H1 (cell line): ENCODE measurements at regions not wholly inside any gene's neighbourhood (a gene's known extent, or its start where the extent isn't known, plus 50 kb on each side); places are given as distances from the start of the nearest gene placed in this dataset.
A peak's percentile ranks its signal among the peaks of the same experiment; 100 is the strongest.

Source experiments
- CTCF ChIA-PET: fragments of 300-600 bp; sonication (Branson Sonifier 250); formaldehyde crosslinking; loops from one replicate; lab custom pipeline; 2021; ENCODE audit not compliant: partially characterized antibody; lab: Charles Lee
- POLR2A ChIA-PET: fragments of 300-600 bp; sonication (Branson Sonifier 250); formaldehyde crosslinking; loops from one replicate; lab custom pipeline; 2021; ENCODE audit warnings: inconsistent platforms; ENCODE audit not compliant: partially characterized antibody; lab: Charles Lee
- DNase-seq, 2 experiments: peaks; one replicate each; pipeline versions ENCODE4 v3.0.0 to v3.0.0-alpha.2; 2010 to 2022; ENCODE audit warnings: low spot score in 2 of 2, low read depth in 1 of 2, mixed read lengths in 1 of 2
- FAIRE-seq: peaks from 2 replicates; lab custom pipeline; 2011; peaks lifted over from hg19 to GRCh38; lab: Jason Lieb, UNC
- H2AFZ ChIP-seq: 2 replicates; pipeline ENCODE4 v1.8.1; 2012; ENCODE audit warnings: low read length, inconsistent platforms
- H2AK5ac ChIP-seq: 2 replicates; pipeline ENCODE4 v1.6.1; 2013; ENCODE audit warnings: low read depth, low read length
- H2BK120ac ChIP-seq: replicated peaks from 2 replicates; pipeline ENCODE3; 2013; ENCODE audit warnings: low read depth, low read length, inconsistent platforms
- H2BK12ac ChIP-seq: 2 replicates; pipeline ENCODE4 v1.6.1; 2013; ENCODE audit warnings: low read depth, low read length
- H2BK15ac ChIP-seq: 2 replicates; pipeline ENCODE4 v1.6.1; 2013; ENCODE audit warnings: low read length
- H2BK20ac ChIP-seq: 2 replicates; pipeline ENCODE4 v1.6.1; 2013; ENCODE audit warnings: low read length
- H2BK5ac ChIP-seq: 2 replicates; pipeline ENCODE4 v1.6.1; 2013; ENCODE audit warnings: low read depth, low read length
- H3K14ac ChIP-seq: 2 replicates; pipeline ENCODE4 v1.6.1; 2013; ENCODE audit warnings: inconsistent platforms; ENCODE audit not compliant: insufficient read length
- H3K18ac ChIP-seq: 2 replicates; pipeline ENCODE4 v1.6.1; 2013; ENCODE audit warnings: low read length; ENCODE audit errors: extremely low read depth
- H3K23ac ChIP-seq: 2 replicates; pipeline ENCODE4 v1.6.1; 2013; ENCODE audit warnings: inconsistent platforms; ENCODE audit not compliant: insufficient read length
- H3K23me2 ChIP-seq: 2 replicates; pipeline ENCODE4 v1.6.1; 2013; ENCODE audit warnings: low read depth, low read length
- H3K27ac ChIP-seq: 2 replicates; pipeline ENCODE4 v1.6.1; 2011; ENCODE audit warnings: low read depth, low read length, inconsistent platforms
- H3K27me3 ChIP-seq, 4 experiments: replicated peaks in 1 of 4; 1 replicate in 1 of 4; 2 replicates in 3 of 4; pipeline versions ENCODE4 v1.6.1 to v1.8.1; 2011 to 2013; ENCODE audit warnings: low read length in 3 of 4, mild to moderate bottlenecking in 3 of 4, inconsistent platforms in 2 of 4, mixed read lengths in 2 of 4, moderate library complexity in 1 of 4; ENCODE audit not compliant: control insufficient read depth in 3 of 4, insufficient read depth in 3 of 4; ENCODE audit errors: extremely low read depth in 1 of 4
- H3K36me3 ChIP-seq, 4 experiments: 2 replicates each; pipeline versions ENCODE4 v1.6.1 to v1.8.1; 2011 to 2013; ENCODE audit warnings: mild to moderate bottlenecking in 4 of 4, low read length in 3 of 4, moderate library complexity in 2 of 4, control low read depth in 1 of 4, inconsistent platforms in 1 of 4; ENCODE audit not compliant: insufficient read depth in 4 of 4, control insufficient read depth in 2 of 4
- H3K4ac ChIP-seq: replicated peaks from 2 replicates; pipeline ENCODE3; 2013; ENCODE audit warnings: low read length, low read depth, mixed read lengths, inconsistent platforms; ENCODE audit not compliant: insufficient read length
- H3K4me1 ChIP-seq, 4 experiments: replicated peaks in 1 of 4; 1 replicate in 1 of 4; 2 replicates in 3 of 4; pipeline versions ENCODE4 v1.6.1 to v1.8.1; 2011 to 2013; ENCODE audit warnings: low read length in 3 of 4, inconsistent platforms in 2 of 4, mixed read lengths in 1 of 4; ENCODE audit not compliant: insufficient read depth in 4 of 4, control insufficient read depth in 3 of 4
- H3K4me2 ChIP-seq, 2 experiments: 2 replicates each; pipeline versions ENCODE4 v1.6.1 to v1.8.1; 2011 to 2013; ENCODE audit warnings: low read depth in 2 of 2, low read length in 2 of 2, control low read depth in 1 of 2, inconsistent platforms in 1 of 2, mild to moderate bottlenecking in 1 of 2; ENCODE audit not compliant: insufficient read depth in 1 of 2
- H3K4me3 ChIP-seq, 4 experiments: fragments of 200-600, 300-600 bp in 1 of 4; sonication (generic), shearing (Covaris generic), sonication (Bioruptor Twin) in 1 of 4; 2 replicates each; pipeline versions ENCODE4 v1.5.1 to v1.8.1; 2011 to 2016; ENCODE audit warnings: low read length in 4 of 4, low read depth in 3 of 4, control low read depth in 2 of 4, inconsistent platforms in 2 of 4, mild to moderate bottlenecking in 2 of 4, mixed read lengths in 1 of 4, moderate library complexity in 1 of 4; ENCODE audit not compliant: insufficient read depth in 2 of 4; ENCODE audit errors: extremely low read depth in 1 of 4
- H3K56ac ChIP-seq: replicated peaks from 2 replicates; pipeline ENCODE3; 2013; ENCODE audit warnings: low read depth, mild to moderate bottlenecking, mixed read lengths, low read length, inconsistent platforms; ENCODE audit not compliant: insufficient read length
- H3K79me1 ChIP-seq: 2 replicates; pipeline ENCODE4 v1.6.1; 2013; ENCODE audit warnings: low read depth, low read length, control low read depth
- H3K79me2 ChIP-seq, 2 experiments: 2 replicates each; pipeline versions ENCODE4 v1.6.1 to v1.8.1; 2012 to 2013; ENCODE audit warnings: low read length in 2 of 2, mild to moderate bottlenecking in 2 of 2, inconsistent platforms in 1 of 2; ENCODE audit not compliant: insufficient read depth in 2 of 2, control insufficient read depth in 1 of 2
- H3K9ac ChIP-seq, 4 experiments: replicated peaks in 1 of 4; 1 replicate in 1 of 4; 2 replicates in 3 of 4; pipeline versions ENCODE4 v1.6.1 to v1.8.1; 2011 to 2013; ENCODE audit warnings: low read depth in 3 of 4, low read length in 3 of 4, control low read depth in 2 of 4, mild to moderate bottlenecking in 2 of 4, moderate library complexity in 2 of 4, inconsistent platforms in 1 of 4; ENCODE audit errors: extremely low read depth in 1 of 4
- H3K9me3 ChIP-seq, 2 experiments: 2 replicates each; pipeline versions ENCODE4 v1.6.1 to v1.8.1; 2012 to 2013; ENCODE audit warnings: mild to moderate bottlenecking in 2 of 2, moderate library complexity in 2 of 2, control low read depth in 1 of 2, inconsistent platforms in 1 of 2, low read depth in 1 of 2, low read length in 1 of 2, mixed read lengths in 1 of 2; ENCODE audit not compliant: insufficient read depth in 2 of 2
- H4K20me1 ChIP-seq, 2 experiments: replicated peaks in 1 of 2; 2 replicates each; pipeline versions ENCODE3 to v1.8.1; 2011 to 2013; ENCODE audit warnings: inconsistent platforms in 2 of 2, low read length in 2 of 2, mild to moderate bottlenecking in 1 of 2; ENCODE audit not compliant: insufficient read depth in 2 of 2, control insufficient read depth in 1 of 2
- H4K5ac ChIP-seq: 2 replicates; pipeline ENCODE4 v1.6.1; 2013; ENCODE audit warnings: low read length, low read depth, mixed read lengths, inconsistent platforms; ENCODE audit not compliant: insufficient read length
- H4K8ac ChIP-seq: 2 replicates; pipeline ENCODE4 v1.8.0; 2013; ENCODE audit warnings: mild to moderate bottlenecking, moderate library complexity, low read length, inconsistent platforms; ENCODE audit not compliant: insufficient read depth; ENCODE audit errors: extremely low read depth
- H4K91ac ChIP-seq: replicated peaks from 2 replicates; pipeline ENCODE3; 2013; ENCODE audit warnings: low read length, mixed read lengths, inconsistent platforms; ENCODE audit not compliant: insufficient read length
- CTCF ChIP-seq, 3 experiments: IDR thresholded peaks; 1 replicate in 2 of 3; 2 replicates in 1 of 3; pipeline versions ENCODE4 v1.5.1 to v1.6.1; 2011; ENCODE audit warnings: low read length in 3 of 3, mild to moderate bottlenecking in 3 of 3, inconsistent platforms in 2 of 3, low read depth in 1 of 3, moderate library complexity in 1 of 3; ENCODE audit not compliant: insufficient read depth in 1 of 3; ENCODE audit errors: control extremely low read depth in 1 of 3
- GABPA ChIP-seq: IDR thresholded peaks from 2 replicates; pipeline ENCODE4 v1.6.1; 2011; ENCODE audit warnings: mild to moderate bottlenecking, low read length, moderate library complexity, borderline replicate concordance; ENCODE audit not compliant: insufficient read depth
- RAD21 ChIP-seq, 2 experiments: IDR thresholded peaks in 1 of 2; conservative IDR thresholded peaks in 1 of 2; 2 replicates each; pipeline ENCODE4 v1.6.1; 2011; ENCODE audit warnings: low read depth in 2 of 2, low read length in 2 of 2, improper control_type of control experiment in 1 of 2, inconsistent platforms in 1 of 2, mild to moderate bottlenecking in 1 of 2, moderate library complexity in 1 of 2
- WGBS, 2 experiments: shearing (Covaris generic) in 1 of 2; methylation state at CpG; one replicate each; pipeline versions ENCODE4 v1.1.6 to v1.1.7; 2013 to 2015; ENCODE audit warnings: low lambda C conversion rate in 2 of 2, mixed read lengths in 2 of 2, inconsistent platforms in 1 of 2, low coverage in 1 of 2, missing lambda C conversion rate in 1 of 2; ENCODE audit not compliant: insufficient replicate concordance in 2 of 2, insufficient coverage in 1 of 2, insufficient read length in 1 of 2; ENCODE audit errors: extremely low coverage in 1 of 2, missing lambda C conversion rate in 1 of 2; 5-methylcytosine and 5-hydroxymethylcytosine counted together

- H2BK120ac ChIP-seq = no peak overlapping the region
- H3K4ac ChIP-seq = no peak overlapping the region
- H2BK15ac ChIP-seq = no peak overlapping the region
- H2AFZ ChIP-seq = no peak overlapping the region
- no peak overlapping the region for H3K23ac ChIP-seq
- H2BK5ac ChIP-seq = no peak overlapping the region
- DNase-seq = no peak
- no peak overlapping the region for H2BK12ac ChIP-seq
- no peak overlapping the region for H3K4me3 ChIP-seq
- no peak overlapping the region for H3K4me2 ChIP-seq
- no peak overlapping the region for H3K14ac ChIP-seq
- H3K23me2 ChIP-seq = no peaks in the 10 kb centered on the region; the same call in 1 of the 2 replicates
- FAIRE-seq = no peak
- H3K79me1 ChIP-seq = no peaks in the 10 kb centered on the region
- H3K79me2 ChIP-seq = no peaks in the 10 kb centered on the region
- ChIA-PET CTCF (no interaction called here), POLR2A (no interaction called here)
- H3K36me3 ChIP-seq = no peaks in the 10 kb centered on the region
- no peak overlapping the region for H3K56ac ChIP-seq
- TF ChIP-seq CTCF (IDR thresholded peaks at IDR 0.05; ENCODE audit: control extremely low read depth in 1 of 3, insufficient read depth in 1 of 3, low read depth in 1 of 3, low read length in 3 of 3) = peak in 2 of 3 experiments; percentile 23 to 35; a peak in 2 of 4 replicates
- TF ChIP-seq GABPA = no peak
- TF ChIP-seq RAD21 (IDR thresholded peaks at IDR 0.05 in 1 of 2, conservative IDR thresholded peaks at IDR 0.05 in 1 of 2; ENCODE audit: low read depth in 2 of 2, low read length in 2 of 2) = peak; percentile 50 to 69
- H3K18ac ChIP-seq = no peak overlapping the region
- no peak overlapping the region for H4K5ac ChIP-seq
- no peak overlapping the region for H3K9ac ChIP-seq
- H4K91ac ChIP-seq = no peak overlapping the region
- no peaks in the 10 kb centered on the region for H4K20me1 ChIP-seq
- H3K27me3 ChIP-seq = no peaks in the 10 kb centered on the region
- H2AK5ac ChIP-seq = no peak overlapping the region
- H2BK20ac ChIP-seq = no peak overlapping the region
- no peaks in the 10 kb centered on the region for H3K9me3 ChIP-seq
- no peak overlapping the region for H4K8ac ChIP-seq
- 53% methylated on average over 3 of the region's 3 CpGs; no CpG with 5 or more reads in 1 of the 2 experiments for WGBS, 2 experiments
- no peaks in the 10 kb centered on the region for H3K4me1 ChIP-seq
- H3K27ac ChIP-seq = no peak overlapping the region
Observed at GRCh38 chr4:125482822-125483221, 168.1 kb downstream of the FAT4 start.
